Fibroblast of upper back skin (primary cell): ENCODE measurements at regions not wholly inside any gene's neighbourhood (a gene's known extent, or its start where the extent isn't known, plus 50 kb on each side); places are given as distances from the start of the nearest gene placed in this dataset.
"Not testable (repeated sequence)": the region's sequence is repeated elsewhere in the genome, so short reads cannot be mapped to it uniquely, and the experiment has no call there.

Experiments
- DNase-seq: peaks from one replicate; pipeline ENCODE4 v3.0.0-alpha.2; 2013

DNA sequence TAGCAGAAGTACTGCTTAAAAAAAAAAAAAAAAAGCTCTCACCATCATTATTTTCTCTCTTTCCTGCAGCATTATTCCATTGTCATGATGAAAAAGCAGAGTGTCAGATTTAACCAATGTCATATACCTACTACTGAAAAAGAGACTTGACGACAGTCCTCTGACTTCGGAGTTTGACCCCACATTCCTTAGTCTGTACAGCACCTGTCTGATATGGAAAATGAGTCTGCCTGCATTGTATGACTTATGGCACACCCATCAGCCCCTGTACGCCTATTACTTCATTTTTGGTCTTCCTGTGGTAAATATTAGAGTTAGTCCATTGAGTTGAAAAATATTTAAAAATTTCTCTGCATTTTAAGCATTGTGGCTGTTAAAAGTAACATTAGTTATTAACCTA lies 54.5 kb upstream of the NOX4 start:
- no peak for DNase-seq

DNA sequence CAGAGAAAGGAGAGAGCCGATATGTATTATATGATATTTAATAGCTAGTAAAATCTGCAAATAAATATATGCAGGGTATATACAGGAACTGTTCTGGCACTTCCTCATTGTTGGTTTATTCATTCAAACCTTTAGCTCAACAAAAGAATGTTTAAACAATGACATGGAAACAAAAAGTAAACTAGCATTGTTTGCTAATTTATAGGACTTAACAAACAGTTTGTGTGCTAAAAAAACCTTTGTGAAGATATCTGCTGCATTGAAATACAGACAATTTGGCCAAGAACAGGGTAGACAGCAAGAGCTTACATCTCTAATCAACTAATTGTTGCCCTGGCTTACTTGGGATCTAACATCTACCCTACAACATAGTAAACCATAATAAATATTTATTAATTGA lies 64.6 kb upstream of the NOX4 start:
- DNase-seq = not testable (repeated sequence)

DNA sequence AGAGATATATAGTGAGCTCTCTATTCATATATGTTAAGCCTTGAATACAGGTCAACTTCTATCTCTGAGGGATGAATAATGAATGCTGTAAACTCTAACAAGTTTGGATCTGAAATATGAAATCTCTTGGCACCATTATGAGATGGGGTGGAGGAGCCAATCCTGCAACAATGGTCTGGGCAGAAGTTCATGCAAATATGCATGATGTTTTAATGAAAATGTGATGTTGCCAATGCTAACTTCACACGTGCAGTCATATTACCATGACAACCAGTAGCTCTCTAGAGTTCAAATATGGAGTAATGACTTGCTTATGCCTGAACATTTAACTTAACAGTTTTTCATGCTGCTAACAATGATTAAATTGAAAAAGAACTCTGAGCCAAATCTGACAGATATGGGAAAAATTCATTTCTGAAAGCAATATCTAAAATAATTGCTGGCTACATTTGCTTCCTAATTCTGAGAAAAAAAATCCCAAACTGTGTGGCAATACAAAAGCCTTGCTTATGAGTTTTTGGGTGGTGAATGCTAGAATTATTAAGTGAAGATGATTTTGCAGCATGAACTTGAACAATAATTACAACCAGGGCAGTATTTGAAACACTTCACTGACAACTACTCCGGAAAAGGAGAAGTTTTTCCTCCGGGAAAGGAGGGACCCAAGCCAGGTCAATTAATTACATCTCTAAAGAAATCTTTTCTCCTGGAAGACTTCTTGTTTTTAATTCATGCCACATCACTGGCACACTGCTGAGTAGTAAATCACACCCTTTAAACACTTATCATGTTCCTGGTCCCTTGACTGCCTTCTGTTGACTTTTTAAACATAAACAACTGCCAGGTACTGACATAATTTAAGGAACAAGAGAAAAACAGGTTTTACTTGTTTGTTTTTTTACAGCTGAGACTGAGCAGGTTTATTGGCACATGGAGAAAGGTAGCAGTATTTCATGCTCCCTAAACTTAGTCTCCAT lies 65.8 kb upstream of the NOX4 start:
- DNase-seq = not testable (repeated sequence)

DNA sequence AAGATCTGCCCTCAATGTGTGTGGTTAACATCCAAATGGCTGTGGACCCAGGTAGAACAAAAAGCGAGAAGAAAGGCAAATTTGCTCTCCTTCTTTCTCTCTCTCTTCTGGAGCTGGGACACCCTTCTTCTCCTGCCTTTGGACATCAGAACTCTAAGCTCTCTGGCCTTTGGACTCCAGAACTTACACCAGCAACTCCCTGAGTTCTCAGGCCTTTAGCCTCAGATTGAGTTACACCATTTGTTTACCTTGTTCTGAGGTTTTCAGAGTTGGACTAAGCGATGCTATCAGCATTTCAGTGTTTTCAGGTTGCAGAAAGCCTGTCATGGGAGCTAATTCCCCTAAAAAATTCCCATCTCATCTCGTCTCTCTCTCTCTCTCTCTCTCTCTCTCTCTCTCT lies 69.4 kb upstream of the NOX4 start:
- DNase-seq = not testable (repeated sequence)

GRCh38 chr11:89562731-89563130 lies 71.6 kb upstream of the NOX4 start:
- DNase-seq = not testable (repeated sequence)

GRCh38 chr11:89566972-89567371 lies 75.8 kb upstream of the NOX4 start:
- DNase-seq = no peak

DNA sequence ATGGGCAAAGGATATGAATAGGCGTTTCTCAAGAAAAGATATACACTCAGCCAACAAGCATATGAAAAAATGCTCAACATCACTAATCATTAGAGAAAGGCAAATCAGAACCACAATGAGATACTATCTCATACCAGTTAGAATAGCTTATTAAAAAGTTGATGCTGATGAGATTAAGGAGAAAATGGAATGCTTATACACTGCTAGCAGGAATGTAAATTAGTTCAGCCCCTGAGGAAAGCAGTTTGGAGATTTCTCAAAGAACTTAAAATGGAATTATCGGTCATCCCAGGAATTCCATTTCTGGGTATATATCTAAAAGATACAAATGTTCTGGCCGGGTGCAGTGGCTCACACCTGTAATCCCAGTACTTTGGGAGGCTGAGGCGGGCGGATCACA lies 78.2 kb upstream of the NOX4 start:
- DNase-seq = not testable (repeated sequence)

DNA sequence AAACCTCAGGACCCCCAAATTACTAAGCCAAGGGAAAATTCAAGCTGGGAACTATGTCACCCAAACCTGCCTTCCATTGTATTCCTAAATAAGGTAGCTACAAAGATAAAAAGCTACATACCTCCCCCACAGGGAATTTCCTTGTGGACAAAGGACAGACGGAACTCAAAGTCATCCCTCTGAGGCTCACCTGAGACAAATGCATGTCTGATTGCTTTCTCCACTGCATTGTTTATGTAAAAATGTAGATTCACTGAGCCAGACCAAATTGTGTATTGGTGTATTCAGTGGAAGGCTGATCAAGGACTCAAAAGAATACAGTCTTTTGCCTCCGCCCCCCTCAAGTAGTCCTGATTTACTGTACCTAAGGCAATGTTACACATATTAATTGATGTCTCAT lies 80.5 kb upstream of the NOX4 start:
- DNase-seq = not testable (repeated sequence)

GRCh38 chr11:89575846-89576245 lies 84.7 kb upstream of the NOX4 start:
- not testable (repeated sequence) for DNase-seq

GRCh38 chr11:89577428-89577827 lies 86.3 kb upstream of the NOX4 start:
- not testable (repeated sequence) for DNase-seq

GRCh38 chr11:89583580-89583979 lies 92.4 kb upstream of the NOX4 start:
- DNase-seq = no peak

GRCh38 chr11:89585046-89585445 lies 93.9 kb upstream of the NOX4 start:
- not testable (repeated sequence) for DNase-seq

GRCh38 chr11:89585471-89585870 lies 94.3 kb upstream of the NOX4 start:
- DNase-seq = not testable (repeated sequence)

- DNase-seq = peak; percentile 41
Measured at GRCh38 chr11:89589413-89589812, 98.2 kb upstream of the NOX4 start.

DNA sequence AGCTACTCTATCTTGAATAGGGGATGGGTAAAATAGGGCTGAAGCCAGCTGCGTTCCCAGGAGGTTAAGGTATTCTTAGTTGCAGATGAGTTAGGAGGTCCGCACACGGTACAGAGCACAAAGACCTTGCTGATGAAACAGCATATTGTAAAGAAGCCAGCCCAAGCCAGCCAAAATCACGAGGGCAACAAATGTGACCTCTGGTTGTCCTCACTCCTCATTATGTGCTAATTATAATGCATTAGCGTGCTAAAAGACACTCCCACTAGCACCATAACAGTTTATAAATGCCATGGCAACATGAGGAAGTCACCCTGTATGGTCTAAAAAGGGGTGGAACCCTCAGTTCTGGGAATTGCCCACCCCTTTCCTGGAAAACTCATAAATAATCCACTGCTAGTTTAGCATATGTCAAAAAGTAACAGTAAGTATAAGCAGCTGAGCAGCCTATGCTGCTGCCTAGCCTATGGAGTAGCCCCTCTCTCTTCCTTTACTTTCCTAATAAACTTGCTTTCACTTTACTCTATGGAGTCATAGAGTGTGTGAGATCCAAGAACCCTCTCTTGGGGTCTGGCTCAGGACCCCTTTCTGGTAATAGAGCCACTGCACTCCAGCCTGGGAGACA lies 98.9 kb upstream of the NOX4 start:
- DNase-seq = peak; percentile 32

- peak; percentile 78 for DNase-seq
Measured at GRCh38 chr11:89601263-89601662, 108.8 kb upstream of the TRIM77 start.

DNA sequence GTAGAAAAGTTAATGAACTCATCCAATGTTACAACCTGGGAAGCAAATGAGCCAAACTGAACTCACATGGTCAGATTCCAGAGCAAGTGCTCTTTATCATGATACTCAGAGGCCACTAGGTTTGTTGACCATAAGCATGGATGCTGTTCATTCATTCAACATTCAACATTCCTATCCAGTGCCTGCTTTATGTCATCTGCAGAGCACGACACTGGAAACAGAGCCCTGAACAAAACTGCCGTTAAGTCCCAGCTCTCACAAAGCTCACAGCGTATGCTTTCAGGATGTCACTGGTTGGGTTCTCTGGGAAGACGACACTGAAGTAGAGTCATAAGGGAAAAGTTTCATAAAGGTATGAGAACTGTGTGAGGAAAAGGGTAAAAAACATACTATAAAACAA lies 105.8 kb upstream of the TRIM77 start:
- no peak for DNase-seq

DNA sequence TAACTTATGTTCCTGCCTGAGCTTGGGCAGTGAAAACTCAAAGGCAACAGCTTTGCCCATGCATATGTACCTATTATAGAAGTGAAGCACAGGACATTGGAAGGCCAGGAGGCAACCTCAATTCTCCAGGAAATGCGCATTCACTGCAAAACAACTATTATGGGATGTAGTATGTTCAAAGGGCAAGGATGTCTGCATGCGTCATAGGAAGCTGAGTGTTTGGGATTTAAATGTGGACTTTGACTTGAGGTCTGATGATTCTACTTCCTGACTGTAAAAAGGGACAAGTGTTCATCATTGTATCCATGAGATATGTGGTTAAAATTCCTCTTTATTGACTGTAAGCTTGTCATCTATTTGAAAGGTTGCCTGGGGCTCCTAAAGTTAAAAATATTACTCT lies 103.3 kb upstream of the TRIM77 start:
- not testable (repeated sequence) for DNase-seq

DNA sequence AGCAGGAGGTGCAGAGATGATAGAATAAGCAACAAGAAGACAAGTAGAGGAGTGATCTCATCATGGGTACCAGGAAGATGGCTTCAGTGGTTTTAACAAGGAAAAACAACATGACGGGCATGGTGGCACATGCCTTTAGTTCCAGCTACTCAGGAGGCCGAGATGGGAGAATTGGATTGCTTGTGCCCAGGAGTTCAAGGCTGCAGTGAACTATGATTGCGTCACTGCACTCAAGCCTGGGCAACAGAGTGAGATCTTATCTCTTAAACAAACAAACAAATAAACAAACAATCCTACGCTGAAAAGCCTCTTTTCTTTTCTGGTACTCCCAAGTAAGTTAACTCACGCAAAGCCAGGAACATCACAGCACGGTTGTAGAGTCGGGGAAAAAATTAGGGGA lies 102.6 kb upstream of the TRIM77 start:
- not testable (repeated sequence) for DNase-seq

DNA sequence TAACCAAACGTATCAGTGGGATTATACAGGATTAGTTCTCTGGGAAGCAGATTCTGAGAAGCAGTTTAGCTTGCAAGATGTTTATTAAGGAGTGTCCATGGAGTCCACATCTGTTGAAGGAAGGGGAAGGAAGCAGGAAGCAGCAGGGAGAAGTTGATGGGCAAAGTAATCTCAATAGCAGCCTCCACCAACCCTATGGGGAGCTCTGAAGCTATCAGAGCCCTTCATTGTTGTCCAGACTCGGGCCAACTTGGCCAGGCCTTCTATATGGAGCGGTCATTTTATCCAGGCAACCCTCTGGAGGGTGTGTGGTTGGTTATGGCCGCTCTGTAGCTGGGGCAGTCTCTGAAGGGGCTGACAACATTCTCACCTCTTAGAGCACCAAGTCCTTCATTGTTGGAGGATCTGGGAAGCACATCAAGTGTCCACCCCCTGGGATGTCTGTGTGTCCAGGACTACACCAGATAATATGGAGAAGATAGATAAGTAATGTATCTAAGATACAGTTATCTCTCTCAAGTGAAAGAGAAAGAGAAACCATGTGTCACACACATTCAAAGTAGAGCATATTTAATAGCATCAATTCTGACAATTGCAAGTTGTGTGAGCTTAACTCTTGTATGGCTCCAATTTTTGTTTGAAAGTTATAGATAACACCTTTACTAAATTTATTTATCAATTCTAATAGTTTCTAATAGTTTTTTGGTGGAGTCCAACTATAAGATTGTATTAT lies 101.7 kb upstream of the TRIM77 start:
- no peak for DNase-seq

- DNase-seq = no peak
Measured at GRCh38 chr11:89612096-89612495, 98.0 kb upstream of the TRIM77 start.

- DNase-seq = no peak
Measured at GRCh38 chr11:89613911-89614310, 96.2 kb upstream of the TRIM77 start.

- DNase-seq = peak; percentile 31
Measured at GRCh38 chr11:89614428-89614827, 95.7 kb upstream of the TRIM77 start.
